HG03196 (cell line): ENCODE measurements at regions not wholly inside any gene's neighbourhood (a gene's known extent, or its start where the extent isn't known, plus 50 kb on each side); places are given as distances from the start of the nearest gene placed in this dataset.
A peak's percentile ranks its signal among the peaks of the same experiment; 100 is the strongest.
"Not testable (repeated sequence)": the region's sequence is repeated elsewhere in the genome, so short reads cannot be mapped to it uniquely, and the experiment has no call there.

ENCODE experiments used
- ATAC-seq: cut with Tn5 transposase; IDR thresholded peaks from one replicate; pipeline ENCODE4 v1.9.1; 2021; ENCODE audit not compliant: unreplicated experiment

DNA sequence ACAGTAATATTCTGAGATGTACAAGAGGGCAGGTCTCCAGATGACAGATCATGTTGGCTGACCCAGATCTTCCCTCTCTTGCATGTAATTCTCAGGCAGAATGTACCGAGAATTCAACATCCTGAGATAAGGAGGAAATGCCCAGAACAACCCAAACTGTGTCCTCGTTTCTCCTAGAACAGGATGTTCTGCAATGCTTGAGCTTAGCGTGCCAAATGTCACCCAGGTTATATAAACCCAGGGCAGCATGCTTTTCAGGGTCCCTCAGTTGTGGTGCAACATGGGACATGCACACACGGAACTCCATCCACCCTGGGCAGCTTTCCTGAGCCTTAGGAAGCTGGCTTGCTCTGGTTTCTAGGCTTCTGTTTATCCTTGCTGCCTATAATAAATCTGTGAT, 102.1 kb upstream of the CMC1 start:
- no peak for ATAC-seq

DNA sequence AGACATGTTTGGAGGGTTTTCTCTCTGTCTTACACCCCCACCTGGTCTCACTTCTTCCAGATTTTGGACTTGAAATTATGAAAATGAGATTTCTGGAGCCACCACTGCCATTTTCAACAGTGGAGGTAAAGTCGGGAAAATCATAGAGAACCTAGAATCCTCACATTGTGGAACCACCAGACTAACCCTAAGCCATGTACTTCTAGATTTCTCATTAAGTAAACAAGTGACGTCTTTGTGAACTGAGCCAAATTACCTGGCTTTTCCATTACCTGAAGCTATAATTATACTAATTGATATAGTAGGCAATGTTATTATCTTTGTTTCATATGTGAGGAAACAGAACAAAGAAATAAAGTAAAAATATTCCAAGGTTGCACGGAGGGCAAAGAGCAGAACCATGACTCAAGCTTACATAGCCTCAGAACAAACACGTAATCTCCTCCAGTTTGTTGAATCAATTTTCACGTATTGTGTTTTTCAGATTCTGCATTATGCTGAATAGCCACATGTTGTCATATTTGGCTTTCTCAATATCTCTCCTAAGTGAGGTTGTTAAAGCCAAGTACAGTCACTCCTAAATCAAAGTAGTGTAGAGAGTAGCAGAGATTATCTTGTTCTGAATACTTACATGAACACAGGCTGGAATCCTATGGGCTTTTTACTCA, 101.3 kb upstream of the CMC1 start:
- no peak for ATAC-seq

DNA sequence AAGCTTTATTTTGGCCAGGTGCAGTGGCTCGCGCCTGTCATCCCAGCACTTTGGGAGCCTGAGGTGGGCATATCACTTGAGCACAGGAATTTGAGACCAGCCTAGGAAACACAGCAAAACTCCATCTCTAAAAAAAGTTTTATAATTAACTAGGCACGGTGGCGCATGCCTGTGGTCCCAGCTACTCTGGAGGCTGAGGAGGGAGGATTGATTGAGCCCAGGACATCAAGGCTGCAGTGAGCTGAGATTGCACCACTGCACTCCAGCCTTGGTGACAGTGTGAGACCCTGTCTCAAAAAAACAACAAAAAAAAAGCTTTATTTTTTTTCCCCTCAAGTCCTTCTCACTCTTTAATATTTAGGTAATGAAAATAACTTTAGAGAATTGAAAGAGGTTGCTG, 100.8 kb upstream of the CMC1 start:
- ATAC-seq: no peak

DNA sequence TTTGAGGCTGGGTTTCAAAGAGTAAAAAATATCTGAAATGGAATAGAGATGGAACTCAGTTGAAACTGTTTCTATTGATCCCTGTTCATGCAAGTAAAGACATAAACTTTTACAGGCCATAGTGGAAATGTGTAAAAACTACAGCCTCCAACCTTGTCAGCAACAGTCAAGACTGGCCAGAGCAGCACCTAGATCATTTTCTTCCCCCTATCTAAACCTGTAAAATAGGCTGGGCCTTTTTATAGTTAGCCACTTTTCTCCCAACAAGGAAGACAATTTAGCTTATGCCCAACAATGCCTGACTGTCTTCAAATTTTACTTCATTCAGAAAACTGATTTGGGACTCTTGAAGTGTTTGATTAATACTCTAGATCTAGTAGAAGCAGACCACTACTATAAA, 91.5 kb upstream of the CMC1 start:
- ATAC-seq: no peak

DNA sequence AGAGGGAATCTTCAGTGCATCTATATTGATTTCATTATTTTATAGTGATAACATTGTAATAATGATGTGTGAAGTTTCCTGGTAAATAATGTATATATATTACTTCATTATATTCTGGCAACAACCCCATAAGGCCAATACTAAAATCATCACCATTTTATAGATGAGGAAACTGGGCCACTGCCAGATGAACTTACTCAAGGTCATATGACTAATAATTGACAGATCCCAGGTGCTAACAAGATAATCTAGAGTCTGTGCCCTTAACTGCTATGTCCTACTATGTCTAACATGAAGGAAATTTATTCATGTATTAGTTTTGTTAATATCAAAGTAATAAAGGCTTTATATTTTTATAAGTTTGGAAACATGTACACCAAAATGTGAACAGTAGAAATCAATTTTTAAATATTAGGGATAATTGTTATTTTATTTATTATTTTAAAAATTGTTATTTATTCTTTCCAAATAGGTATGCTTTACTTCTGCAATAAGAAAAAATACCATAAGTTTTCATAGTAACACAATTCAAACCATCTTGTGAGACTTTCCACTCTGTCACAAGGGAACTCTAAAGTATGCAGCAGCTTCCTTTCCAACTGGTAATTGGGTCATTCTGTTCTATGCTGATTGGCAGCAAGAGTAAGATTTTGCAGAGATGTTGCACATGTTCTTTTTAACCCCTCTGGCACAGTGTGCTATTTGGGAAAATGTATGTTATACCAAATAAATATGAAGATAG, 90.8 kb upstream of the CMC1 start:
- ATAC-seq: no peak

DNA sequence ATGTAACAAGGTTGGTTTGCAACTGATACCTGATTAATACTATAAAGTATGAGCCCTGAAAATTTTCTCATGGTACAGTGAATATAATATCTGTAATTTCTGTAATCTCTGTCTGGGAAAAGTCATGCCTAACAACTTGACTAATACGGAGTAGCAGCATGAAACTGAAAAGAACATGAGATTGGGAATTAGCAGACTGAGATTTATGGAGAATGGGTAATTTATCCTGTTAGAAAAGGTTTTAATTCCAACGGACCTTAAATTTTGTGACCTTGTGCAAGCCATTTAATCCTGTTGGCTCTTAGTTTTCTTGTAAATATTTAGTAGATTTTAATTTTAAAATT, 90.2 kb upstream of the CMC1 start:
- ATAC-seq: no peak

- peak; percentile 84 for ATAC-seq
These were observed 89.7 kb upstream of the CMC1 start for GRCh38 chr3:28151608-28152228.

- ATAC-seq: no peak
These were observed 85.8 kb upstream of the CMC1 start for GRCh38 chr3:28155631-28156030.

DNA sequence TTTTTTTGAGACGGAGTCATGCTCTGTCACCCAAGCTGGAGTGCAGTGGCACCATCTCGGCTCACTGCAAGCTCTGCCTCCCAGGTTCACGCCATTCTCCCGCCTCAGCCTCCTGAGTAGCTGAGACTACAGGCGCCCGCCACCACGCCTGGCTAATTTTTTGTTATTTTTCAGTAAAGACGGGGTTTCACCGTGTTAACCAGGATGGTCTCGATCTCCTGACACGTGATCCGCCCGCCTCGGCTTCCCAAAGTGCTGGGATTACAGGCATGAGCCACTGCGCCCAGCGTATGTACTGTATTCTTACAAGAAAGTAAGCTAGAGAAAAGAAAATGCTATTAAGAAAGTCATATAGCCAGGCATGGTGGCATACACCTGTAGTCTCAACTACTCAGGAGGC, 84.8 kb upstream of the CMC1 start:
- ATAC-seq: not testable (repeated sequence)

- ATAC-seq: peak; percentile 95
These were observed 69.5 kb upstream of the CMC1 start for GRCh38 chr3:28171962-28172361.

- ATAC-seq: no peak
These were observed 68.7 kb upstream of the CMC1 start for GRCh38 chr3:28172748-28173147.

DNA sequence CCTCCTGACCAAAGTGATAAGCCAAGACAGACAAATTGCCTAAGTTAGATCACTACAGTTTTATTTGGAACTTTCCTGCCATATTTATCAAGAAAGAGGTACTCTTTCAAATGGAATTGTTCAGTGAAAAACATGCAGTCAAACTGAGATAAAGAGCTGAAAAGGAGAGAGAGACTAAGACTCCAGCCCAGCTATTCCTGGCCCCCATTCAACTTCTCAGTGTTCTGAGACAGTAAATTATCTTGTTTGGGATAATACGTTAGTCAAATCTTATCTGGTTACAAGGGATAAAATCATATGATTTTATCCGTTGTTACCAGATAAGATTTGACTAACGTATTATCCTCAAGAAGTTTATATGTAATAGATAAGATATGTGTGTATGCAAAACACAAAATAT, 67.6 kb upstream of the CMC1 start:
- ATAC-seq: no peak

DNA sequence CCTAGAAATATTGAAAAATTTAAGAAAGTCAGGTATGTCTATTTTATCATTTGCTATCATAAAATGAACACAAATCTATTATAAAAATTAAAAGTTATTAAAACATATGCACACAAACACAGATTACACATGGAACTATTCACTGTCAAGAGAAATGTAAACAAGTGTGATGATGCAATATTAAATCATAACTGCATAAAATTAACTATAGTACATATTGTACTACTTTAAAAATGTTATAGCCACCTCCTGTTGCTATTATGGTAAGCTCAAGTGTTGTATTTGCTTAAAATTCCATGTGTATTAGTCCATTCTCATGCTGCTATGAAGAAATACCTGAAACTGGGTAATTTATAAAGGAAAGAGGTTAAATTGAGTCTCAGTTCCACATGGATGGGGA, 54.7 kb upstream of the CMC1 start:
- ATAC-seq: no peak

GRCh38 chr3:28188686-28189085, 52.7 kb upstream of the CMC1 start:
- no peak for ATAC-seq

- ATAC-seq: no peak
These were observed 50.1 kb upstream of the CMC1 start for GRCh38 chr3:28191363-28191762.
